ENCODE measurements at regions not wholly inside any gene's neighbourhood (a gene's known extent, or its start where the extent isn't known, plus 50 kb on each side); places are given as distances from the start of the nearest gene placed in this dataset.

DNA sequence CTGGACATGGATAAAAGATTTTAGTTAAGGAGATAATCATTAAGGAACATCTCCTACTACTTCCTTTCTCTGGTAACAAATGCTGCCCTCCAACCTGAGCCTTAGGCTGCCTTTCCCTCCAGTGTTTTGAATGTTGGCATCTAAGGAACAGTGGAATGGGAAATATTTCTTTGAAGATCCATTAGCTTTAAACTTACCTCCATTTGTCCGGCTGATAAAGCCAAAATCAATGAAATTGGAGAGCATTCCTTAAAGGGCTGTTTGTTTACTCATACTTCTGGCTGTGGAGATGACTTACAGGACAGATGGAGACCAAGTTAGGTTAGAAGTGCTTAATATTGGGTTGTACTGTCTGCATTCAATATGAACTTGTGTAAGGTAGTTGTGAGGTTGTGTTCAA lies 439.1 kb downstream of the PLA2G4A start:
- no peak for TF ChIP-seq RAD21 (IDR thresholded peaks at IDR 0.05; ENCODE audit: low read depth)
- no peak for TF ChIP-seq EP300 (IDR thresholded peaks at IDR 0.05; ENCODE audit: borderline replicate concordance)
- TF ChIP-seq, protein P1, sequence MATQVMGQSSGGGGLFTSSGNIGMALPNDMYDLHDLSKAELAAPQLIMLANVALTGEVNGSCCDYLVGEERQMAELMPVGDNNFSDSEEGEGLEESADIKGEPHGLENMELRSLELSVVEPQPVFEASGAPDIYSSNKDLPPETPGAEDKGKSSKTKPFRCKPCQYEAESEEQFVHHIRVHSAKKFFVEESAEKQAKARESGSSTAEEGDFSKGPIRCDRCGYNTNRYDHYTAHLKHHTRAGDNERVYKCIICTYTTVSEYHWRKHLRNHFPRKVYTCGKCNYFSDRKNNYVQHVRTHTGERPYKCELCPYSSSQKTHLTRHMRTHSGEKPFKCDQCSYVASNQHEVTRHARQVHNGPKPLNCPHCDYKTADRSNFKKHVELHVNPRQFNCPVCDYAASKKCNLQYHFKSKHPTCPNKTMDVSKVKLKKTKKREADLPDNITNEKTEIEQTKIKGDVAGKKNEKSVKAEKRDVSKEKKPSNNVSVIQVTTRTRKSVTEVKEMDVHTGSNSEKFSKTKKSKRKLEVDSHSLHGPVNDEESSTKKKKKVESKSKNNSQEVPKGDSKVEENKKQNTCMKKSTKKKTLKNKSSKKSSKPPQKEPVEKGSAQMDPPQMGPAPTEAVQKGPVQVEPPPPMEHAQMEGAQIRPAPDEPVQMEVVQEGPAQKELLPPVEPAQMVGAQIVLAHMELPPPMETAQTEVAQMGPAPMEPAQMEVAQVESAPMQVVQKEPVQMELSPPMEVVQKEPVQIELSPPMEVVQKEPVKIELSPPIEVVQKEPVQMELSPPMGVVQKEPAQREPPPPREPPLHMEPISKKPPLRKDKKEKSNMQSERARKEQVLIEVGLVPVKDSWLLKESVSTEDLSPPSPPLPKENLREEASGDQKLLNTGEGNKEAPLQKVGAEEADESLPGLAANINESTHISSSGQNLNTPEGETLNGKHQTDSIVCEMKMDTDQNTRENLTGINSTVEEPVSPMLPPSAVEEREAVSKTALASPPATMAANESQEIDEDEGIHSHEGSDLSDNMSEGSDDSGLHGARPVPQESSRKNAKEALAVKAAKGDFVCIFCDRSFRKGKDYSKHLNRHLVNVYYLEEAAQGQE (IDR thresholded peaks at IDR 0.05; ENCODE audit: low read depth) = no peak
- TF ChIP-seq YY1 (IDR thresholded peaks at IDR 0.05; ENCODE audit: low read depth) = no peak
- no peak for TF ChIP-seq ZBTB7A (IDR thresholded peaks at IDR 0.05; ENCODE audit: low read depth)
- no peak for TF ChIP-seq EGR1 (IDR thresholded peaks at IDR 0.05)
- TF ChIP-seq TAF1 (IDR thresholded peaks at IDR 0.05; ENCODE audit: low read depth) = no peak
- no peak for TF ChIP-seq CEBPB (IDR thresholded peaks at IDR 0.05)
- TF ChIP-seq, protein P2, sequence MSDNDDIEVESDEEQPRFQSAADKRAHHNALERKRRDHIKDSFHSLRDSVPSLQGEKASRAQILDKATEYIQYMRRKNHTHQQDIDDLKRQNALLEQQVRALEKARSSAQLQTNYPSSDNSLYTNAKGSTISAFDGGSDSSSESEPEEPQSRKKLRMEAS (IDR thresholded peaks at IDR 0.05) = no peak
